SJSA1 (cell line): ENCODE measurements at regions not wholly inside any gene's neighbourhood (a gene's known extent, or its start where the extent isn't known, plus 50 kb on each side); places are given as distances from the start of the nearest gene placed in this dataset.

Experiments used
- DNase-seq, 2 experiments: peaks; one replicate each; pipeline ENCODE4 v3.0.0-alpha.2; 2015 to 2020; ENCODE audit warnings: low spot score in 2 of 2, low read depth in 1 of 2
- H3K27ac ChIP-seq: fragments of 250-450 bp; sonication (Bioruptor Pico); 2 replicates; pipeline ENCODE4 v1.5.1; 2020; ENCODE audit warnings: mild to moderate bottlenecking, moderate library complexity
- H3K27me3 ChIP-seq: fragments of 250-450 bp; sonication (Bioruptor Pico); replicated peaks from 2 replicates; pipeline ENCODE4 v1.5.1; 2020; ENCODE audit warnings: mild to moderate bottlenecking, moderate library complexity
- H3K36me3 ChIP-seq: fragments of 250-450 bp; sonication (Bioruptor Pico); 2 replicates; pipeline ENCODE4 v1.5.1; 2020; ENCODE audit warnings: mild to moderate bottlenecking
- H3K4me1 ChIP-seq: fragments of 250-450 bp; sonication (Bioruptor Pico); replicated peaks from 2 replicates; pipeline ENCODE4 v1.6.1; 2021; ENCODE audit warnings: mild to moderate bottlenecking
- H3K4me3 ChIP-seq: fragments of 250-450 bp; sonication (Bioruptor Pico); 2 replicates; pipeline ENCODE4 v1.5.1; 2020; ENCODE audit warnings: mild to moderate bottlenecking
- H3K9me3 ChIP-seq: fragments of 250-450 bp; sonication (Bioruptor Pico); replicated peaks from 2 replicates; pipeline ENCODE4 v1.5.1; 2020; ENCODE audit warnings: mild to moderate bottlenecking

DNA sequence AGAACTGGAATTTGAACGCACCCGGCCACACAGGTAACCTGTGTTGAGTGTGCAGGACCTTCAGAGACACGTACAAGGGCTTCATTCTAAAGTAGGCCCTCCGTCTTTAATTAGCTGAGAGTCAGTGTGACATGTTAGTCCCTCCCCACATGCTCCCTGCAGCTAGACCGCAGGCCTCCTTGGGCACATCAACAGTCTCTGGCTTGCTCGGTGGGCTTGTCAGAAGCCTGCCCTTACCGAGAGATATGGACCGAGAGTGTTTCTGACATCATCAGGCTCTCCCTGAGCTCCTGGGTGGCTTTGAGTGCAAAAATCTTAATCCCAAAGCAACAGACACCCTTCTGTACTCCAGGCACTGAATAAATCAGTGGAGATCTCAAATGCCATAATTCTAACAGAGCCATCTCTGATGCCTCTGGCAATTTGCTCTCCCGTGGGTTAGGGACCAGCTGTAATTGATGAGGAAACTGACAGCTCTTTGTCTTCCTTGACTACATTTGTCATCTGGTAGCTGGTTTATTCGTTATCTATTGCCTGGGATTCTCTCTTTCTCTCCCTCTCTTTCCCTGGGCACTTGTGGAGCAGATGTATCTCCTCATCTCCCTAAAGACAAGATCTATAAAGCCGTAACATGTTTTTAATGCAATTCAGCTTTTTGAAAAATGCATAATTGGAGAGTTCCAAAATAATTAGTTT, 850.6 kb downstream of the TYW1 start:
- Histone ChIP-seq H3K4me3 (no peak overlapping the region), H3K27ac (no peak overlapping the region), H3K36me3 (no peaks in the 10 kb centered on the region), H3K4me1 (no peaks in the 10 kb centered on the region), H3K9me3 (no peaks in the 10 kb centered on the region), H3K27me3 (no peaks in the 10 kb centered on the region)
- no peak for DNase-seq

DNA sequence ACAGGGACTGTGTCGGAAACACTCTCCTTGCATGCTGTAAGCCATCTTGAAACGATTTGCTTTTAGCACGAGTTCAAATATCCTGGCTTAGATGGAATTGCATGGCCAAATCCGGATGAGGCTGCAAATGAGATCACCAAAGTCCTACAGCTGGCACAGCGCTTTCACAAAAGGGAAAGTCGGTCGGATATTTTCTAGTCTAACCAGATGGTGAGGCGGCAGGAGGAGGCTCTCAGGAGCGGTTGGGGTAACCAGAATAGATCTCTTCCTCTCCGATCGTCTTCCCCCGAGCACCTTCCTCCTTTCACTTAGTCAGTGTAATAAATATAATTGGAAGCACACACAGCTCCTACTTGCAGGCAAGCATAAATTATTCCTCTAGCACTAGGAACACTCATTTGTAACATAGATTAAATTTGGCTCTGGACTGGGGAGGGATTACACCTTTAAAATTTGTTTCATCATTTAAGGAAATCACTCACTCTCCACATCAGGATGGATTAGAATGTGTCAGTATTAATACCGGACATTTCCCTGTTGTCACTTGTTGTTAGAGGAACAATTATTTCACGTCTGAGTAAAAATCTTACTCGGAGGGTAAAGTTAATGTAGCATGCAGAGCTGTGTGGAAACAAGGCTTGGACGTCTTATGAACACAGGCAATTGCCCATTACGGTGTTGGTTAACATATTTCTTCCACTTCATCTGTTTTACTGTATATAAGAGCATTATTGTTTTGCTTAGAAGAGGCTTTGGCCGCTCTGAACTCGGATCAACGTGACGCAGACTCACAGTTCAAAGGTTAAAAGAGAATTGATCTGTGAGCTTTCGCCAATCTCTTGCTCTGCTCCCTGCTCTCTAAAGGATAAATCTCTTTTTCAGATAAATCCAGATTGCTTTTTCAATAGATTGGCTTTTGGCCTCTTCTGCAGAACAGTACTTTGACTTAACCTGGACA, 857.9 kb downstream of the TYW1 start:
- no peak for DNase-seq
- H3K4me3 ChIP-seq: no peak overlapping the region
- H3K27ac ChIP-seq: no peak overlapping the region
- no peaks in the 10 kb centered on the region for H3K36me3 ChIP-seq
- no peaks in the 10 kb centered on the region for H3K27me3 ChIP-seq
- no peaks in the 10 kb centered on the region for H3K4me1 ChIP-seq
- H3K9me3 ChIP-seq: no peaks in the 10 kb centered on the region; the same call in 1 of the 2 replicates

DNA sequence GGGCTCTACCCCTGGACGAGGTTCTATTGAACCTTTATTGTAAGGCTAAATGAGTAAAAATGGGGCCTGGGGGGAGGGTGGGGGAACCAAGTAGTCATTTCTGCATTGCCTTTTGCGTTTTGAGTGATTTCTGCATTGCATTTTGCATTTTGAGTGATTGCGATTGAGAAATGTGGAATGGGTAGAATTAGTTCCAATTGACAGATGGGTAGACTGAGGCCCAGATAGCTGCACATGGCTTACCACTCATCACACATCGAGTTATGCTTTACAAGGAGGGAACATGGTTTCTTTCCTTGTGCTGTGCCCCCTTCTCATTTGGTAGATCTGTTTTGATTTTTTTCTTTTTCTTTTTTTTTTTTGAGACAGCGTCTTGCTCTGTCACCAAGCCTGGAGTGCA, 858.7 kb downstream of the TYW1 start:
- Histone ChIP-seq H3K9me3 (no peaks in the 10 kb centered on the region; the same call in 1 of the 2 replicates), H3K27me3 (no peaks in the 10 kb centered on the region), H3K36me3 (no peaks in the 10 kb centered on the region), H3K4me1 (no peaks in the 10 kb centered on the region), H3K27ac (no peak overlapping the region), H3K4me3 (no peak overlapping the region)
- DNase-seq: no peak

DNA sequence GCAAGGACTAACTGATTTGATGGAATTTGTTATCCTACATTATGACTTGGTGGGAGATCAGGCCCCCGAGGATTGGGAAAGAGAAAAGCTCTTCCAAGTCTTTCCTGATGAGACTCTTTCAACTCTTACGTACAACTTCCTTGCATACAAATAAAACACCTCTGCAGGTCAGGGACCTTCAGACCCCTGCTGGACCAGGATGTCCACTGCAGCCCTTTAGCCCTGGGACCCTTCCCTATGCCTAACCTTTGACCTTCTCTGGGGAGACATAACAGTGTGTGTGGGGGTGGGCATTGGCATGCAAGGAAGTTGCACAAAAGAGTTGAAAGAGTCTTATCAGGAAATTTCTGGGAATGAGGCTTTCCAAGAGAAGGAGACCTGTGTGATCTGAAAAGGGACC, 859.4 kb downstream of the TYW1 start:
- no peak overlapping the region for H3K4me3 ChIP-seq
- no peak overlapping the region for H3K27ac ChIP-seq
- H3K36me3 ChIP-seq: no peaks in the 10 kb centered on the region
- H3K4me1 ChIP-seq: no peaks in the 10 kb centered on the region
- no peak for DNase-seq
- no peaks in the 10 kb centered on the region; the same call in 1 of the 2 replicates for H3K9me3 ChIP-seq
- H3K27me3 ChIP-seq: no peaks in the 10 kb centered on the region

DNA sequence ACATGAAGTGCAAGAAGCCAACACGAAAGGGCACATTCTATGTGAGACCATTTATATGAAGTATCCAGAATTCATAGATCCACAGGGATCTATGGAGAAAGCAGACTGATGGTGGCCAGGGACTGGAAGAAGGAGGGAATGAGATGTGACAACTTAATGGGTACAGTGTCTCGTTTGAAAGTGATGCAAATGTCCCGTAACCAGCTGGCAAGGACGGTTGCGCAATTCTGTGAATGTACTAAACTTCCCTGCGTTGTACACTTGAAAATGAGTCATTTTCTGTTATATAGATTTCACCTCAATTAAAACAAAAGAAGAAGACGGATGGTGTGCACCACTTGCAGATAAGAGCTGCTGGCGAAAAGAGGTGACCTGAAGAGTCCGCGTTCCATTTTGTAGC, 861.1 kb downstream of the TYW1 start:
- Histone ChIP-seq H3K36me3 (no peaks in the 10 kb centered on the region), H3K9me3 (no peaks in the 10 kb centered on the region; the same call in 1 of the 2 replicates), H3K27me3 (no peaks in the 10 kb centered on the region), H3K4me1 (no peaks in the 10 kb centered on the region), H3K4me3 (no peak overlapping the region), H3K27ac (no peak overlapping the region)
- no peak for DNase-seq

DNA sequence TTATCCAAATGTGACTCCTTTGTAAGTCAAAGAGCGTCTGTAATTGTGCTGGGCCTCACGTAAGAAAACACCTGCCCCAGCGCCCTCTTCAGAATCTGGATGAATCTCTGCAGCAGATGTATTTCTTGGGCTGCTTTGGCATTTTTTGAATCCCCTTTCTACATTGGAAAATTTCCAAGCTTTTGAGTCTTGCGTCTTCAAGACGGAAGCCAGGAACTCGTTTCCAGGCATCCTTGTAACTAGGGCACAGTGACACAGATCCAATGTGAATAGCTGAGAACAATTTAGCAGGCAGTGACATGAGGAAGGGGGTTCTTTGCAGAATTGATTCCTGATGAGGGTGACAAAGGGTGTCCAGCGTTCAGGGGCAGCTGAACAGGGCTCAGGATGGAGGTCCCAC, 862.3 kb downstream of the TYW1 start:
- H3K36me3 ChIP-seq: no peaks in the 10 kb centered on the region
- H3K27me3 ChIP-seq: no peaks in the 10 kb centered on the region
- no peak overlapping the region for H3K27ac ChIP-seq
- no peak for DNase-seq
- no peak overlapping the region for H3K4me3 ChIP-seq
- H3K4me1 ChIP-seq: no peaks in the 10 kb centered on the region
- H3K9me3 ChIP-seq: no peaks in the 10 kb centered on the region; the same call in 1 of the 2 replicates

DNA sequence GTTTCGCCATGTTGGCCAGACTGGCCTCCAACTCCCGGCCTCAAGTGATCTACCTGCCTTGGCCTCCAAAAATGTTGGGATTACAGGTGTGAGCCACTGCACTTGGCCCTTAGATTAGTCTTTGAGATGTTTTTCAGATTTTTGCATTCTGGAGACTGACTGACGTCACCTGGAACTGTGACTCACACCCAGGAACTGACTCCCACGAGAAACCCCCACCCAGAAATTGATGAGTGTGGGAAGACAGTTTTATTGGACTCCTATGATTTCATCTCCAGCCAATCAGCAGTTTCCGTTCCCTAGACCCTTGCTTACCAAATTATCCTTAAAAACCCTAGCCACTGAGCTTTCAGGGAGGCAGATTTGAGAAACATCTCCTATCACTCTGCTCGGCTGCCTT, 867.3 kb downstream of the TYW1 start:
- H3K4me1 ChIP-seq: no peaks in the 10 kb centered on the region
- no peaks in the 10 kb centered on the region for H3K27me3 ChIP-seq
- H3K9me3 ChIP-seq: no peaks in the 10 kb centered on the region
- H3K27ac ChIP-seq: no peak overlapping the region
- no peaks in the 10 kb centered on the region for H3K36me3 ChIP-seq
- DNase-seq: no peak
- H3K4me3 ChIP-seq: no peak overlapping the region

DNA sequence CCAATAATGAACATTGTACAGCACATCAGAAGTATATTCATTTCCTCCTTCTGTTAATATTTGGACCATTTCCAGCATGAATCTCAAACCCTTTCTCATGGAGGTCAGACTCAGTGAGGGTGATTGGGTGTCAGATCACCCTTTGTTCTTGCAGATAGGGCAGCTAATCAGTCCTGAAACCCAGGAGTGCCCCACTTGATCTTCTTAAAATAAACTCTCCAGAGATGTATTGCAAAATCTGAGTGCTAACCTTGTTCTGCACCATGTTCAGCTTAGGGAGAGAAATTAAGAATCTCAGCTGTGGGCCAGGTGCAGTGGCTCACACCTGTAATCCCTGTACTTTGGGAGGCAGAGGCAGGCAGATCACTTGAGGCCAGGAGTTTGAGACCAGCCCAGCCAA, 869.4 kb downstream of the TYW1 start:
- no peak overlapping the region for H3K4me3 ChIP-seq
- no peak for DNase-seq
- H3K36me3 ChIP-seq: no peaks in the 10 kb centered on the region
- no peaks in the 10 kb centered on the region for H3K4me1 ChIP-seq
- no peaks in the 10 kb centered on the region for H3K27me3 ChIP-seq
- no peaks in the 10 kb centered on the region for H3K9me3 ChIP-seq
- no peak overlapping the region for H3K27ac ChIP-seq

DNA sequence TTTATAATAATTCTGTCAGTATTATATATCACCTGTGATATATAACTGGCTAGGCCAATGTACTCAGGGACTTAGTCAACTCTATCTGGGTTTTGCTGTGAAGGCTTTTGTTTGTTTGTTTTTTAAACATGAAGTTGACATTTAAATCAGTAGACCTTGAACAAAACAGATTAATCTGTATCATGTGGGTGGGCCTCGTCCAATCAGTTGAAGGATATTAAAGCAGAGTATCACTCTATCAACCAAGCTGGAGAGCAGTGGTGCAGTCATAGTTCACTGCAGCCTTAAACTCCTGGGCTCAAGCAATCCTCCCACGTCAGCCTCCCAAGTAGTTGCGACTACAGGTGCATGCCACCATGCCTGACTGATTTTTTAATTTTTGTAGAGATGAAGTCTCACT, 870.2 kb downstream of the TYW1 start:
- no peak overlapping the region for H3K27ac ChIP-seq
- no peak for DNase-seq
- no peaks in the 10 kb centered on the region; the same call in 1 of the 2 replicates for H3K9me3 ChIP-seq
- H3K4me3 ChIP-seq: no peak overlapping the region
- H3K36me3 ChIP-seq: no peaks in the 10 kb centered on the region
- no peaks in the 10 kb centered on the region for H3K4me1 ChIP-seq
- no peaks in the 10 kb centered on the region for H3K27me3 ChIP-seq

DNA sequence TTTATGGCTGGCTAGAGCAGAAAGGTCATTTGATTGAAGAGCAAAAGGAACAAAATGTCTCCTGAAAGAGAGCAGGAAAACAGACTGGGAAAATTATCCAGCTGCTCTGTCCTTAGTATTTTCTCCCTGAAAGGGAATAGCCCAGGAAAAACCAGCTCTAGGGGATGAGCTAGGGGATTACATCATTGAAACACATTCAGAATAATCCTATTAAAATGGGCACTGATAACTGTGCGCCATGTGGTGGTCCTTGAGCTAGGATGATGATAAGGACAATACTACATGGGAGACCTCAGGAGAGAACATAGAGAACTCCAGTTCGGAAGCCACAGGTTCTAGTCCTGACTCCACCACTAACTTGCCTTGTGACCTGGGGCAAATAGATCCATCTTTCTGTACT, 873.8 kb downstream of the TYW1 start:
- no peaks in the 10 kb centered on the region; the same call in 1 of the 2 replicates for H3K9me3 ChIP-seq
- H3K4me1 ChIP-seq: no peaks in the 10 kb centered on the region
- no peaks in the 10 kb centered on the region for H3K36me3 ChIP-seq
- no peak for DNase-seq
- no peaks in the 10 kb centered on the region for H3K27me3 ChIP-seq
- no peak overlapping the region for H3K27ac ChIP-seq
- H3K4me3 ChIP-seq: no peak overlapping the region

DNA sequence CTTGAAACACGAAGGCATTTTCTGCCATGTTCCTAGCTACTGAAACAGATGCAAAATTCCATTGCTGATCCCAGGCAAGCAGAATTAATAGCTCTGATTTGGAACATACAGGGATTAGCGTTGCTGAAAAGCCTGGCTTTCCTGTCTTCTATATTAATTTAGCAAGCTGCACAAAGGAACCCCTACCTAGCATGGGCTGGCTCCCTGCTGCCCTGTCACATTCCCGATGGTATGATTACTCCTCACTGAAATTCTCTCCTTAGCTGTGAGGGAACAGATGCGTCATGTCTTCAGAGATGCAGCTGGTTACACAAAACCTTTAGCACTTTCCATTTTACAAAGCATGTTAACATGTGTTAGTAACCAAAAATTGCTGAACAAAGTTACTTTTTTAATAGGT, 878.9 kb downstream of the TYW1 start:
- Histone ChIP-seq H3K4me1 (no peaks in the 10 kb centered on the region), H3K9me3 (no peaks in the 10 kb centered on the region; the same call in 1 of the 2 replicates), H3K36me3 (no peaks in the 10 kb centered on the region), H3K4me3 (no peak overlapping the region), H3K27ac (no peak overlapping the region), H3K27me3 (no peaks in the 10 kb centered on the region)
- DNase-seq: no peak

DNA sequence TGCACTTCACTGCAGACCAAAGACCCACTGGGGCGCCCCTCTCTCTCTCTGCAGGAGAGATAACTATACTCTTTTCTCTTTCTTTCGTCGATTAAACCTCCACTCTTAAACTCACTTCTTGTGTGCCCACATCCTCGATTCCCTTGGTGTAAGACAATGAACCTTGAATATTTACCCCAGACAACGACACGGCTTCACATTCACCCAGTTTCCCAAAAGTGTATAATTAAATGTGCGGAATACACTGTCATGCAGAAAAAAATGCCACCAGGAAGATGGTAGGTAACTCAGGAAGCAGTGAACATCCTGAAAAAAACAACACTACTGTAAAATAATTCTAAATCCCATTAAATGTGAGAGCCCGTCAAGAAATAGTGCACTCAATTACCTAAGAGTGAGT, 882.2 kb downstream of the TYW1 start:
- H3K4me1 ChIP-seq: no peaks in the 10 kb centered on the region
- no peak for DNase-seq
- H3K27ac ChIP-seq: no peak overlapping the region
- H3K9me3 ChIP-seq: no peaks in the 10 kb centered on the region
- no peak overlapping the region for H3K4me3 ChIP-seq
- no peaks in the 10 kb centered on the region for H3K36me3 ChIP-seq
- H3K27me3 ChIP-seq: no peaks in the 10 kb centered on the region

DNA sequence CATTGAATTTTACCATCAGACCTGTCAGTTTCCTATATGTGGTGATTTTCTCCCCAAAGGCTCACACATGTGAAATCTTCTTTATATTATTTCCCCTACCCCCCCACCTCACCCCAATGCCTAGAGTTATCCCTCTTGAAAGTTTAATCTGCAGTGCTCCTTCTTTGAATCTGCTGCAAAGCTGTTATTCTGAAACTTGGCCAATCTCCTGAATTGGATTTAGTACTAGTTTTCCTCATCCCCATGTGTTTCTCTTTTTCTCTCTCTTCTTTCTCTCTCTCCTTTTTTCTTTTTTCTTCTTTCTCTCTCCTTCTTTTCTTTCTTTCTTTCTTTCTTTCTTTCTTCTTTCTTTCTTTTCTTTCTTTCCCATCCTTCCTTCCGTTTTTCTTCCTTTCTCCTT, 886.2 kb downstream of the TYW1 start:
- Histone ChIP-seq H3K9me3 (0 out of 2 replicates have a peak, but pooled peaks cover 3% of the 10 kb centered on the region), H3K36me3 (no peaks in the 10 kb centered on the region), H3K4me3 (no peak overlapping the region), H3K4me1 (no peaks in the 10 kb centered on the region), H3K27ac (no peak overlapping the region), H3K27me3 (no peaks in the 10 kb centered on the region)
- DNase-seq: no peak

DNA sequence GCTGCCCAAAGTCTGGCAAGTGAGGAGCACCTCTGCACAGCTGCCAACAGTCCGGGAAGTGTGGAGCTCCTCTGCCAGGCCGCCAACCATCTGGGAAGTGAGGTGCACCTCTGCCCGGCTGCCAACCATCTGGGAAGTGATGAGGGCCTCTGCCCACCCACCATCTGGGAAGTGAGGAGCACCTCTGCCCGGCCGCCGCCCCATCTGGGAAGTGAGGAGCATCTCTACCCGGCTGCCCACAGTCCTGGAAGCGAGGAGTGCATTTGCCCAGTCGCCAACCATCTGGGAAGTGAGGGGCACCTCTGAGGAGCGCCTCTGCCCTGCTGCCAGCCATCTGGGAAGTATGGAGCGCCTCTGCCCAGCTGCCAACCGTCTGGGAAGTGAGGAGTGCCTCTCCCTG, 893.7 kb downstream of the TYW1 start:
- Histone ChIP-seq H3K36me3 (no peaks in the 10 kb centered on the region), H3K4me3 (no peak overlapping the region), H3K4me1 (no peaks in the 10 kb centered on the region), H3K27ac (no peak overlapping the region), H3K9me3 (0 out of 2 replicates have a peak, but pooled peaks cover 3% of the 10 kb centered on the region), H3K27me3 (no peaks in the 10 kb centered on the region)
- no peak for DNase-seq
